Stimulated activated naive CD8-positive, alpha-beta T cell treated with anti-CD3 and anti-CD28 coated beads, Interleukin-15, Interleukin-2, amounts not matched to agents 100 ng/mL and 50 ng/mL, for 24 hours (primary cell): ENCODE measurements at regions not wholly inside any gene's neighbourhood (a gene's known extent, or its start where the extent isn't known, plus 50 kb on each side); places are given as distances from the start of the nearest gene placed in this dataset.

Source experiments
- H3K27ac Mint-ChIP-seq: one replicate; pipeline ENCODE4 v1.8.0; 2021; ENCODE audit warnings: mild to moderate bottlenecking, mixed read lengths
- H3K27me3 Mint-ChIP-seq: one replicate; pipeline ENCODE4 v1.8.0; 2021; ENCODE audit warnings: mixed read lengths
- H3K36me3 Mint-ChIP-seq: one replicate; pipeline ENCODE4 v1.8.0; 2021; ENCODE audit warnings: low read depth, mixed read lengths
- H3K4me1 Mint-ChIP-seq: one replicate; pipeline ENCODE4 v1.8.0; 2021; ENCODE audit warnings: low read depth, mixed read lengths
- H3K4me3 Mint-ChIP-seq: one replicate; pipeline ENCODE4 v1.8.0; 2021; ENCODE audit warnings: mild to moderate bottlenecking, mixed read lengths
- H3K9me3 Mint-ChIP-seq: one replicate; pipeline ENCODE4 v1.8.0; 2021; ENCODE audit warnings: mixed read lengths

GRCh38 chr3:30292192-30292893 is 314.1 kb upstream of the TGFBR2 start:
- H3K4me3 Mint-ChIP-seq: no peak overlapping the region
- peaks cover 18% of the 10 kb centered on the region for H3K4me1 Mint-ChIP-seq
- H3K27me3 Mint-ChIP-seq: no peaks in the 10 kb centered on the region
- H3K36me3 Mint-ChIP-seq: no peaks in the 10 kb centered on the region
- H3K9me3 Mint-ChIP-seq: no peaks in the 10 kb centered on the region
- no peak overlapping the region for H3K27ac Mint-ChIP-seq

- Mint-ChIP-seq H3K36me3 (no peaks in the 10 kb centered on the region), H3K4me3 (no peak overlapping the region), H3K9me3 (no peaks in the 10 kb centered on the region), H3K27me3 (no peaks in the 10 kb centered on the region), H3K4me1 (peaks cover 17% of the 10 kb centered on the region), H3K27ac (no peak overlapping the region)
Measured at GRCh38 chr3:30293621-30294240, 312.7 kb upstream of the TGFBR2 start.

- Mint-ChIP-seq H3K27ac (no peak overlapping the region), H3K9me3 (no peaks in the 10 kb centered on the region), H3K4me1 (peaks cover 12% of the 10 kb centered on the region), H3K4me3 (no peak overlapping the region), H3K27me3 (no peaks in the 10 kb centered on the region), H3K36me3 (no peaks in the 10 kb centered on the region)
Measured at GRCh38 chr3:30294241-30294667, 312.1 kb upstream of the TGFBR2 start.

- no peaks in the 10 kb centered on the region for H3K9me3 Mint-ChIP-seq
- H3K4me1 Mint-ChIP-seq: peaks cover 18% of the 10 kb centered on the region
- no peaks in the 10 kb centered on the region for H3K36me3 Mint-ChIP-seq
- no peak overlapping the region for H3K4me3 Mint-ChIP-seq
- no peak overlapping the region for H3K27ac Mint-ChIP-seq
- H3K27me3 Mint-ChIP-seq: no peaks in the 10 kb centered on the region
Measured at GRCh38 chr3:30297112-30297511, 309.3 kb upstream of the TGFBR2 start.

- H3K4me1 Mint-ChIP-seq: peaks cover 15% of the 10 kb centered on the region
- H3K27ac Mint-ChIP-seq: no peak overlapping the region
- H3K27me3 Mint-ChIP-seq: no peaks in the 10 kb centered on the region
- H3K4me3 Mint-ChIP-seq: no peak overlapping the region
- H3K36me3 Mint-ChIP-seq: no peaks in the 10 kb centered on the region
- peaks cover 5% of the 10 kb centered on the region for H3K9me3 Mint-ChIP-seq
Measured at GRCh38 chr3:30299674-30300385, 306.6 kb upstream of the TGFBR2 start.

GRCh38 chr3:30300809-30301208 is 305.6 kb upstream of the TGFBR2 start:
- H3K4me3 Mint-ChIP-seq: no peak overlapping the region
- peaks cover 5% of the 10 kb centered on the region for H3K9me3 Mint-ChIP-seq
- H3K36me3 Mint-ChIP-seq: no peaks in the 10 kb centered on the region
- H3K27ac Mint-ChIP-seq: no peak overlapping the region
- H3K4me1 Mint-ChIP-seq: peaks cover 15% of the 10 kb centered on the region
- no peaks in the 10 kb centered on the region for H3K27me3 Mint-ChIP-seq

GRCh38 chr3:30302027-30302426 is 304.4 kb upstream of the TGFBR2 start:
- no peak overlapping the region for H3K27ac Mint-ChIP-seq

GRCh38 chr3:30303770-30304169 is 302.6 kb upstream of the TGFBR2 start:
- Mint-ChIP-seq H3K36me3 (peaks cover 4% of the 10 kb centered on the region), H3K27me3 (no peaks in the 10 kb centered on the region), H3K27ac (no peak overlapping the region), H3K9me3 (peaks cover 14% of the 10 kb centered on the region), H3K4me3 (no peak overlapping the region), H3K4me1 (peaks cover 15% of the 10 kb centered on the region)

More at GRCh38 chr3:30302027-30302426, 304.4 kb upstream of the TGFBR2 start:
- H3K4me1 Mint-ChIP-seq: peaks cover 15% of the 10 kb centered on the region
- H3K36me3 Mint-ChIP-seq: peaks cover 4% of the 10 kb centered on the region
- H3K4me3 Mint-ChIP-seq: no peak overlapping the region
- H3K9me3 Mint-ChIP-seq: peaks cover 14% of the 10 kb centered on the region
- H3K27me3 Mint-ChIP-seq: no peaks in the 10 kb centered on the region

- Mint-ChIP-seq H3K27ac (no peak overlapping the region), H3K36me3 (peaks cover 4% of the 10 kb centered on the region), H3K27me3 (no peaks in the 10 kb centered on the region), H3K4me3 (no peak overlapping the region), H3K4me1 (peaks cover 8% of the 10 kb centered on the region), H3K9me3 (peaks cover 14% of the 10 kb centered on the region)
Measured at GRCh38 chr3:30305021-30305420, 301.4 kb upstream of the TGFBR2 start.

- Mint-ChIP-seq H3K4me3 (no peak overlapping the region), H3K9me3 (peaks cover 14% of the 10 kb centered on the region), H3K27me3 (no peaks in the 10 kb centered on the region), H3K4me1 (peaks cover under 1% of the 10 kb centered on the region), H3K27ac (no peak overlapping the region), H3K36me3 (peaks cover 4% of the 10 kb centered on the region)
Measured at GRCh38 chr3:30306896-30307295, 299.5 kb upstream of the TGFBR2 start.

- Mint-ChIP-seq H3K36me3 (peaks cover 4% of the 10 kb centered on the region), H3K9me3 (peaks cover 14% of the 10 kb centered on the region), H3K4me1 (no peaks in the 10 kb centered on the region), H3K27ac (no peak overlapping the region), H3K4me3 (no peak overlapping the region), H3K27me3 (no peaks in the 10 kb centered on the region)
Measured at GRCh38 chr3:30307372-30307950, 298.9 kb upstream of the TGFBR2 start.

- no peak overlapping the region for H3K4me3 Mint-ChIP-seq
- H3K27me3 Mint-ChIP-seq: no peaks in the 10 kb centered on the region
- peaks cover 14% of the 10 kb centered on the region for H3K9me3 Mint-ChIP-seq
- H3K36me3 Mint-ChIP-seq: peaks cover 4% of the 10 kb centered on the region
- no peak overlapping the region for H3K27ac Mint-ChIP-seq
- no peaks in the 10 kb centered on the region for H3K4me1 Mint-ChIP-seq
Measured at GRCh38 chr3:30308131-30308530, 298.3 kb upstream of the TGFBR2 start.

GRCh38 chr3:30309961-30310954 is 296.1 kb upstream of the TGFBR2 start:
- Mint-ChIP-seq H3K9me3 (peaks cover 9% of the 10 kb centered on the region), H3K4me1 (no peaks in the 10 kb centered on the region), H3K36me3 (peaks cover 4% of the 10 kb centered on the region), H3K27ac (no peak overlapping the region), H3K4me3 (no peak overlapping the region), H3K27me3 (no peaks in the 10 kb centered on the region)

- Mint-ChIP-seq H3K27ac (no peak overlapping the region), H3K36me3 (no peaks in the 10 kb centered on the region), H3K27me3 (no peaks in the 10 kb centered on the region), H3K4me1 (no peaks in the 10 kb centered on the region), H3K4me3 (no peak overlapping the region), H3K9me3 (peaks cover 2% of the 10 kb centered on the region)
Measured at GRCh38 chr3:30311781-30312180, 294.6 kb upstream of the TGFBR2 start.
